Adipose tissue (tissue), 3 donors: ENCODE measurements at regions not wholly inside any gene's neighbourhood (a gene's known extent, or its start where the extent isn't known, plus 50 kb on each side); places are given as distances from the start of the nearest gene placed in this dataset.

Experiments
- H3K27ac ChIP-seq: one replicate; pipeline ENCODE4 v1.5.1; 2013; ENCODE audit warnings: low read depth, low read length
- WGBS, 3 donors: extraction: QIAGEN DNeasy Blood & Tissue Kit; methylation state at CpG; one replicate each; pipeline ENCODE4 v1.1.7; 2013; 5-methylcytosine and 5-hydroxymethylcytosine counted together
- donor health status: healthy with polysubstance abuse.
- donor health status: Bipolar disorder and iron deficiency.
- donor health status: healthy.

DNA sequence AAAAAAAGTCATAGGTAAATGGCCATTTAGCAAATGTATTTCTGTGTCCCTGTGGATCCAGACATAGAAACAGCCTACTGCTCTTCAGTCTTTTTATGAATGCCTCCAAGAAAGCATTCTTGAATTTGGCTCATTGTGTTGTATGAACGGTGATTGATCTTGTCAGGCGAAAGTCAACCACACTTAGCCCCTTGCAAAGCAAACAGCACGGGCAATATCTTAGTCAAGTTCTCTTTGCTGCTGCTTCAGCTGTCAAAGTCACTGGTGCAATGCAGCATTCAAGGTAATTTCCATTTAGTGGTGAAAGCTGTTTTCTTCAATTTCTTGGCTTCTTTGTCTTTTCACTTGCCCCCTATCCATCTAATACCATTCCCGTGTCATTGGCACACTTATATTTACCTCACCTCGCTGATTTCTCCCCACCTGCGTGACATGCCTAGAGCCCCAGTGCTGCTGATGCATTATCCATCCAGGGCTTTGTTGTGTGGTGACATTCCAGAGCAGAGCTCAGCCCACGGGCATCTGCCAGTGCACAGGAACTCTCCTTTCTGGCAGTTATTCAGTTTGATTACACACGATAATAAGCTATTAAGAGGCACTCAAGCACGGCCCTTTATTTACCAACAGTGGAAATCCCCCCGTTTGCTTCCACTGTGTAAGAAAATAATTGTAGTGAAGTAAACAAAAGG lies 362.3 kb upstream of the NOVA1 start:
- WGBS, 3 donors: 23 to 70% (median 69%) methylated on average over 10 of the region's 10 CpGs
- no peak overlapping the region for H3K27ac ChIP-seq

DNA sequence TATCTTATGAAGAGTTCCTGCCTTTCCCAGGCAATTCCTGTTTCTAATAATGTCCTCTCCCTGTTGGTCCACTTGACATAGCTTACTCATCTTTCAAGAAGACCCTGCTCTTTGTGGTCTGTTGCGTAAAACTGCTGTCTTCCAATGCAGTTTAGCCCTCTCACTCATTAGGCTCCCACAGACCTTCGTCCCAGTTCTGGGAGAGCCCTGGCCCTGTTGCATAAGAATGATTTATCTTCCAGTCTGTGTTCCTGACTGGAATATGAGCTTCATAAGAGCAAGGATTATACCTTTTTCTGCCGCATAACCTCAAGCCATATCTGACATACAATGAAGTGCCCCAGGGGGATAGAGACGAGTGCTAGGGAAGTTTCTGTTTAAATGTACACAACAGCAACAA lies 365.9 kb upstream of the NOVA1 start:
- WGBS, 3 donors: 38 to 52% (median 41%) methylated on average over 4 of the region's 4 CpGs
- H3K27ac ChIP-seq: no peak overlapping the region

- H3K27ac ChIP-seq: no peak overlapping the region
- WGBS, 3 donors: 72 to 81% (median 78%) methylated on average over 7 of the region's 7 CpGs
Measured at GRCh38 chr14:26965490-26965889, 367.7 kb upstream of the NOVA1 start.

GRCh38 chr14:26966908-26967307 lies 369.1 kb upstream of the NOVA1 start:
- H3K27ac ChIP-seq: no peak overlapping the region
- WGBS, 3 donors: 14 to 31% (median 27%) methylated on average over 3 of the region's 3 CpGs

GRCh38 chr14:26974965-26975364 lies 377.1 kb upstream of the NOVA1 start:
- 44 to 79% (median 66%) methylated on average over 1 of the region's 1 CpG for WGBS, 3 donors

DNA sequence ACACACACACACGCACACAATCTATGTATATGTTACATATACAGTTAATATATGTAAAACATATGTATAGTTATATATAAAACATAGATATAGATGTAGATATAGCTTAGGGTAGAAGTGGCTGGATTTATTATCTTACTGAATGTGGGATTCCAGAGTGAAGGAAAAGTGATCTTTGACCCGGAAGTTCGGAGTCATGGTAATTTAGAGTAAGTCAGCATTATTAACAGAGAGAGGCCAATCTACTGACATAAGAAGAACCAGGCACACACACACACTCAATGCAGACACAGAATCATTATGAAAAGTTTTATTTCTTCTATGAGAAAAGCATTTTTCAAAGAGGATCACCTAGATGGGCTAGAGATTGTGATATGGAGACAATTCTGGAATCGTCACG lies 384.2 kb upstream of the NOVA1 start:
- no peak overlapping the region for H3K27ac ChIP-seq
- WGBS, 3 donors: 82 to 94% (median 84%) methylated on average over 5 of the region's 5 CpGs

More at GRCh38 chr14:26974965-26975364, 377.1 kb upstream of the NOVA1 start:
- H3K27ac ChIP-seq: no peak overlapping the region

DNA sequence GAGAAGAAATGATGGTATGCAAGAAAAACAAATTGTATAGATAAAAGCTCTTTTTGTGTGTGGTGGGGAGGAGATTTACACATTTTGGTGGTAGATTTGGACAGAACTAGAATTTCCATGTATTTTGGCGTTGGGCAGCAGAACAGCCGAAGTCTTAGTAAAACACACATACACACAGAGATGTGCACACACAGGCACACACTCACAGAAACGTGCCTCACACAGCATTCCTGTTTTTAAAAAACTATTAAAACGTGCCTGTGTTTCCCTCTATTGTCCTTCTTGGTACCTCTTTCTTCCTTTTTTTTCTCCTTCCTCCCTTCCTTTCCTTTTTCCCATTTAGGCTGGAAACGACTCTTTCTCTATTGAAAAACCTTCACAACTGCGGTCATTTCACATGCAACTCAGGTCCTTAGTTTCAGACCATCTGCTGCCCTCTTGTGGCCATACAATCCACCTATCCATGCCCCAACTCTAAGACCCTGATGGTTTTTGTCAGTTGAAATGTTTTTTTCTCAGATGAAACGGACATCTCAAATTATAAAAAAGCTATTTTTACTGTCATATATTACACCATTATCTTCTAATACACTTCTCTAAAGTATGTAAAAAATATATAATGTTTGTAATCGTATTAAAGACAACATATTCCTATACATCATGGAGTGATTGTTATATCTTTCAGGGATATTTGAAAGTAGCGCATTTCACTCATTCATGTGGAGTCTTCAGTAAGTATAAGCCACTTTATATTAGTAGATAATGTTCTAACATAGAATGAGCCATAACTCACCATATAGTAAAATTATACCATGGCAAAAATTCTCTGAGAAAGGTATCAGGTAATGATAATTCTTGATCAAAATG lies 386.7 kb upstream of the NOVA1 start:
- 38 to 43% (median 39%) methylated on average over 9 of the region's 9 CpGs for WGBS, 3 donors
- H3K27ac ChIP-seq: no peak overlapping the region

DNA sequence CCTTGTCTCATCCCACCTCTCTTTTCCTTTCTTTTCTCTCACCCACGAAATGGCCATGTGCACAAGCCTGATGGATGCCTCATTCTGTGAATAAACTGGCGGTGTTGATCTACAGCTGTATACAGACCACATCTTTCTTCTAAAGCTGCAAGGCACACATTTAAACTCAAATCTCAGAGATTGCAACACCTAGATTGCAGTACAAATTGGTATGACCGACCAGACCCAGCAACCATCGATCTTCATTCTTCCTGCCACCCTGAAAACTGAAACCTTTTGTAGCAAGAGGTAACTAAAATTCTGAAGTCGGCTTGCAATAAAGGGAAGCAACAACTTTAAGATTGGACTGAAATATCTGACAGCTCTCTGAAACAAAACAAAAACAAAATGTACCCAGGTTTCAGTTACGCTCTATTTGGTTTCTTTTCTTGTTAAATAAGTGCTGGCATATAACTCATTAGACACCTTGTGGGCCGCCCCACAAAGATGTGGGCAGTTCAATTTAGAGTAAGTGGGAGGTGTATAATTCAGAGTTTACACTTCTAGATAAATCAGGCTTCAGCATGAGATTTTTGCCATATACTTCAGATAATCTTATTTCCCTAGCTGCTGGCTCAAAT lies 390.0 kb upstream of the NOVA1 start:
- 61 to 75% (median 74%) methylated on average over 7 of the region's 7 CpGs for WGBS, 3 donors

GRCh38 chr14:26990946-26991345 lies 393.1 kb upstream of the NOVA1 start:
- no peak overlapping the region for H3K27ac ChIP-seq

More for the DNA sequence above, 390.0 kb upstream of the NOVA1 start:
- H3K27ac ChIP-seq: no peak overlapping the region

GRCh38 chr14:26992403-26993115 lies 394.7 kb upstream of the NOVA1 start:
- WGBS, 3 donors: 39 to 70% (median 61%) methylated on average over 3 of the region's 3 CpGs

DNA sequence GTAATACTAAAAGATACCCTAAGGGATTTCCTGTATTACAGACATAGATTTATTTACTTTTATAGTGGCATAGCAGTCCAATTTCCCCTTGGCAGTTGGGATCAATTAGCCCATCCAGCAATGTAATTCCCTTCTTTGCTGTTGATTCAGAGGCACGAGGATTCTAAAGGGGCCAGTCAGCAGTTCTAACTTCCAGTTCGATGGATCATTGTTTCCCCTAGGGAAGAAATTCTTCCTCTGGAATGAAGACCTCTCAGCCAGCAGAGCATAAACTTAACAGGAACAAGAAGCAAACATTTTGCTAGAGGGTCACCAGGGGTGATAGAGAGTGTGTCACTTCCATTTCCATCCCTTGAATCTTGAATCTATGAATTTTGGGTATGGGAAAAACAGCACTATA lies 395.7 kb upstream of the NOVA1 start:
- H3K27ac ChIP-seq: no peak overlapping the region
- WGBS, 3 donors: 37 to 59% (median 39%) methylated on average over 2 of the region's 2 CpGs

More at GRCh38 chr14:26992403-26993115, 394.7 kb upstream of the NOVA1 start:
- H3K27ac ChIP-seq: no peak overlapping the region

- H3K27ac ChIP-seq: no peak overlapping the region
Measured at GRCh38 chr14:26995301-26995700, 397.5 kb upstream of the NOVA1 start.

- 45 to 62% (median 51%) methylated on average over 2 of the region's 2 CpGs for WGBS, 3 donors
Measured at GRCh38 chr14:26996246-26996645, 398.4 kb upstream of the NOVA1 start.

DNA sequence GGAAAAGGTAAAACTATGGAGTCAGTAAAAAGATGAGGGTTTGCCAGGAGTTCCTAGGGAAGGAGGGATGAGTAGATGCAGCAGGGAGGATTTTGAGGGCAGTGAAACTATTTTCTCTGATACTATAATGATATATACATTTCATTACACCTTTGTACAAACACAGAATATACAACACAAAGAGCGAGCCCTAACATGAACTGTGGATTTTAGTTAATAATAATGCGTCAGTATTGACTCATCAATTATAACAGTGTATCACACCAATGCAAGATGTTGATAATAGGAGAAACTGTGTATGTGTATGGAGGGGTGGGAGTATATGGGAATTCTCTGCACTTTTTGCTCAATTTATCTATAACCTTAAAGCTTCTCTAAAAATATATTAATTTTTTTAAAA lies 404.3 kb upstream of the NOVA1 start:
- no peak overlapping the region for H3K27ac ChIP-seq
- WGBS, 3 donors: 88 to 89% (median 88%) methylated on average over 2 of the region's 2 CpGs

More at GRCh38 chr14:26996246-26996645, 398.4 kb upstream of the NOVA1 start:
- H3K27ac ChIP-seq: no peak overlapping the region

GRCh38 chr14:27006570-27006969 lies 408.7 kb upstream of the NOVA1 start:
- no peak overlapping the region for H3K27ac ChIP-seq
- 51 to 85% (median 62%) methylated on average over 1 of the region's 1 CpG for WGBS, 3 donors

DNA sequence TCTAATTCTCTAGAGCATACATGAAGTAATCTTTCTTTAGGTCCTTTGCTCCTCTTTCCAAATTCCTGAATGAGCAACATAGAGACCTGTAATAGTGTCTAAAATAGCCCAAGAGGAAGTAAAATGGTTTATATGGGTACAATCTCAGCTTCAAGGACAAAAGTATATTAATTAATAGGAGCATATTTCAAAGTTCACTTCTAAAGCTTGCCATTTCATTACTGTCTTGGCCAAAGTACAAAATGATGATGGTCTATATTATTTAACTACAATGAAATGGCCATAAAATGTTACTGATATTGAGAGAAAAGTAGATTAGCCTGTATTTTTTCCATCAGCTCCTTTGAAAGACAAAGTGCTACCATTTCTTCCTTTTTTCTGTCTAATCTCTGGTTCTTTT lies 410.4 kb upstream of the NOVA1 start:
- H3K27ac ChIP-seq: no peak overlapping the region

GRCh38 chr14:27012641-27013040 lies 414.8 kb upstream of the NOVA1 start:
- WGBS, 3 donors: 64 to 81% (median 76%) methylated on average over 3 of the region's 3 CpGs

DNA sequence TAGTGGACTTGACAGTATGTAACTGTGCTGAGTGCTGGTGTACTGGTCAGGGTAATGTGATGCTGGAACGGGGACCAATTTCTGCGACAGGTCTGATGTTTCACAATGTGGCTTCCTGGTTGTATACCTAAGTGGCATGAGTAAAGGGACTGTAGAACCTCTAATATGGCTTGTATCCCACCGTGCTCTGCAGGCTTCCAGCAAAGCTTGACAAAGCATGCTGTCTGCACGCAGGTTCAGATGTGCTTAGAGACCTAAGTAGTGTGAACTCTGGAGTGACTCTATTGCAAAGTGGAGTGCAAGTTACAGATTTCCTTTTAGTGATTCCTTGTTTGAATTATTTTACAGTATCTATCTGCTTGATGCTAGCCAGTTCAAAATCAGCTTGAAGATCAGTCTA lies 415.8 kb upstream of the NOVA1 start:
- no peak overlapping the region for H3K27ac ChIP-seq
- 82 to 84% (median 83%) methylated on average over 4 of the region's 4 CpGs for WGBS, 3 donors

More at GRCh38 chr14:27012641-27013040, 414.8 kb upstream of the NOVA1 start:
- H3K27ac ChIP-seq: no peak overlapping the region

DNA sequence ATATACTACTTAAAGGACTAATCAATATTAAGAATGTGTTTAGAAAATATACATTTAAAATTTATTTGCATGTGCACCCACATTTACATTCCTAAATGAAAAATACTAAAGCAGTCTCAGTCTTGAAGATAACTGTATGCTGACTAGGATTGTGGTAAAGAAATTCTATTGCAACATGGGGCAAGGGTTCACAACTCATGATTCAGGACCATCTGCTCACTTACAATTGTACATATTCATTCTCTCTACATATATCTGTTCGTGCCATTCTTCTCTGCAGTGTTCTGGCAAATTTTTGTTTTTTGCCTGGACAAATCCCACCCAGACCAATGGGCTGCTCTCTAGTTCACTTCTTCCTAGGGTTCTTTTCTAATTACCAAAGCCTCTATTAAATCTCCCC lies 417.2 kb upstream of the NOVA1 start:
- WGBS, 3 donors: 68 to 78% (median 77%) methylated on average over 1 of the region's 1 CpG

More for the DNA sequence above, 417.2 kb upstream of the NOVA1 start:
- H3K27ac ChIP-seq: no peak overlapping the region
